Epithelial cell of prostate (primary cell): ENCODE measurements at regions not wholly inside any gene's neighbourhood (a gene's known extent, or its start where the extent isn't known, plus 50 kb on each side); places are given as distances from the start of the nearest gene placed in this dataset.
A peak's percentile ranks its signal among the peaks of the same experiment; 100 is the strongest.

Experiments
- DNase-seq: peaks from one replicate; pipeline ENCODE4 v3.0.0-alpha.2; 2011; ENCODE audit warnings: low read depth, low spot score
- H3K27ac ChIP-seq: fragments of 450-650 bp; 2 replicates; pipeline ENCODE4 v1.5.1; 2017; ENCODE audit warnings: mild to moderate bottlenecking

GRCh38 chr10:49463605-49464004 is 67.7 kb upstream of the DRGX start:
- no peak for DNase-seq
- no peak overlapping the region for H3K27ac ChIP-seq

- DNase-seq = no peak
Measured at GRCh38 chr10:49458869-49459268, 63.0 kb upstream of the DRGX start.

GRCh38 chr10:49457686-49458085 is 61.8 kb upstream of the DRGX start:
- no peak for DNase-seq
- no peak overlapping the region for H3K27ac ChIP-seq

More at GRCh38 chr10:49458869-49459268, 63.0 kb upstream of the DRGX start:
- H3K27ac ChIP-seq = no peak overlapping the region

- no peak for DNase-seq
- H3K27ac ChIP-seq = no peak overlapping the region
Measured at GRCh38 chr10:49448924-49449323, 53.0 kb upstream of the DRGX start.

- peak; percentile 5 for DNase-seq
- no peak overlapping the region for H3K27ac ChIP-seq
Measured at GRCh38 chr10:49446031-49446430, 50.1 kb upstream of the DRGX start.
